Keratinocyte (primary cell): ENCODE measurements at regions not wholly inside any gene's neighbourhood (a gene's known extent, or its start where the extent isn't known, plus 50 kb on each side); places are given as distances from the start of the nearest gene placed in this dataset.

ENCODE experiments used
- DNase-seq: peaks from one replicate; pipeline ENCODE4 v3.0.0-alpha.2; 2011; ENCODE audit warnings: low read depth, missing footprints, low spot score
- FAIRE-seq: peaks from 2 replicates; lab custom pipeline; 2011; peaks lifted over from hg19 to GRCh38; lab: Jason Lieb, UNC
- H2AFZ ChIP-seq: 2 replicates; pipeline ENCODE4 v1.6.0; 2012; ENCODE audit warnings: low read length, control low read depth, inconsistent platforms; ENCODE audit not compliant: control insufficient read depth
- H3K27ac ChIP-seq: 2 replicates; pipeline ENCODE4 v1.5.1; 2011; ENCODE audit warnings: low read length; ENCODE audit not compliant: control insufficient read depth, insufficient read depth
- H3K27me3 ChIP-seq: 3 replicates; pipeline ENCODE4 v1.6.0; 2011; ENCODE audit warnings: low read length; ENCODE audit not compliant: control insufficient read depth, insufficient read depth; ENCODE audit errors: extremely low read depth
- H3K36me3 ChIP-seq, 2 experiments: 2 replicates in 1 of 2; 3 replicates in 1 of 2; pipeline ENCODE4 v1.5.1; 2011; ENCODE audit warnings: low read length in 2 of 2, mild to moderate bottlenecking in 1 of 2; ENCODE audit not compliant: control insufficient read depth in 2 of 2, insufficient read depth in 2 of 2; ENCODE audit errors: extremely low read depth in 1 of 2
- H3K4me1 ChIP-seq: 3 replicates; pipeline ENCODE4 v1.5.1; 2011; ENCODE audit warnings: low read length; ENCODE audit not compliant: control insufficient read depth, insufficient read depth; ENCODE audit errors: extremely low read depth
- H3K4me2 ChIP-seq: 3 replicates; pipeline ENCODE4 v1.6.0; 2011; ENCODE audit warnings: low read depth, low read length; ENCODE audit not compliant: control insufficient read depth, insufficient read depth; ENCODE audit errors: extremely low read depth
- H3K4me3 ChIP-seq, 3 experiments: fragments of 200-600 bp in 1 of 3; sonication (generic) in 1 of 3; 2 replicates in 2 of 3; 3 replicates in 1 of 3; pipeline ENCODE4 v1.5.1; 2011 to 2016; ENCODE audit warnings: low read length in 3 of 3, mild to moderate bottlenecking in 3 of 3, control low read depth in 2 of 3, inconsistent platforms in 1 of 3, low read depth in 1 of 3, mixed read lengths in 1 of 3, mixed run types in 1 of 3, moderate library complexity in 1 of 3; ENCODE audit not compliant: control insufficient read depth in 2 of 3, insufficient read depth in 2 of 3; ENCODE audit errors: extremely low read depth in 1 of 3
- H3K79me2 ChIP-seq: 2 replicates; pipeline ENCODE4 v1.6.0; 2012; ENCODE audit warnings: low read length; ENCODE audit not compliant: control insufficient read depth, insufficient read depth
- H3K9ac ChIP-seq: 3 replicates; pipeline ENCODE4 v1.6.0; 2011; ENCODE audit warnings: low read length; ENCODE audit not compliant: control insufficient read depth, insufficient read depth; ENCODE audit errors: extremely low read depth
- H3K9me1 ChIP-seq: 3 replicates; pipeline ENCODE4 v1.6.0; 2011; ENCODE audit warnings: low read length; ENCODE audit not compliant: control insufficient read depth, insufficient read depth; ENCODE audit errors: extremely low read depth
- H3K9me3 ChIP-seq: 2 replicates; pipeline ENCODE4 v1.5.1; 2012; ENCODE audit warnings: low read depth, low read length; ENCODE audit not compliant: control insufficient read depth
- H4K20me1 ChIP-seq: 3 replicates; pipeline ENCODE4 v1.6.0; 2011; ENCODE audit warnings: low read length; ENCODE audit not compliant: control insufficient read depth, insufficient read depth; ENCODE audit errors: extremely low read depth
- EZH2 ChIP-seq: IDR thresholded peaks from one replicate; pipeline ENCODE4 v1.6.1; 2012; ENCODE audit warnings: inconsistent platforms, mild to moderate bottlenecking, low read length, moderate library complexity
- dilution Hi-C: fragments of 300-500 bp; cut with MboI; formaldehyde crosslinking; loops from one replicate; pipeline ENCODE4 v1.7.0; 2020; ENCODE audit warnings: low sequenced_read_pairs; ENCODE audit not compliant: extremely low pct_ligation_motif_present
- TF ChIP-seq, protein P1 (sequence below), 3 experiments: IDR thresholded peaks in 1 of 3; conservative IDR thresholded peaks in 1 of 3; optimal IDR thresholded peaks in 1 of 3; 2 replicates in 2 of 3; 3 replicates in 1 of 3; pipeline versions ENCODE3 to v1.5.1; 2011; ENCODE audit warnings: low read length in 3 of 3, mild to moderate bottlenecking in 3 of 3, moderate library complexity in 2 of 3, control low read depth in 1 of 3, inconsistent platforms in 1 of 3; ENCODE audit not compliant: insufficient read depth in 2 of 3; ENCODE audit errors: extremely low read depth in 1 of 3

DNA sequence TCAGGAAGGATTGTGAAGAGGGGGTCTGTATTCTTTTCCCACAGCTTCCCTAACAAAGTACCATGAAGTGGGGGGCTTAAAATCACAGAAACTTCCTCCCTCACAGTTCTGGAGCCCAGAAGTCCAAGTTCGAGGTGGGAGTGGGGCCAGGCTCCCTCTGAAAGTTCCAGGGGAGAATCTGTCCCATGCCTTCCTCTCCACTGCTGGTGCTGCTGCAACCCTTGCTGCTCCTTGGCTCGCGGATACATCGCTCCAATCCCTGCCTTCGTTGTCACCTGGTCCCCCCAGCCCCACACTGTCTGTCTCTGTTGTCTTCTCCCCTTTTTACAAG, 134.1 kb downstream of the DDX1 start:
- Histone ChIP-seq H3K4me1 (peaks cover 4% of the 10 kb centered on the region), H3K4me2 (no peak overlapping the region), H3K79me2 (no peaks in the 10 kb centered on the region), H3K27me3 (peaks cover 24% of the 10 kb centered on the region), H2AFZ (no peak overlapping the region), H3K4me3 (no peak overlapping the region), H3K36me3 (no peaks in the 10 kb centered on the region), H3K27ac (no peak overlapping the region), H3K9ac (no peak overlapping the region), H3K9me3 (no peaks in the 10 kb centered on the region), H4K20me1 (no peaks in the 10 kb centered on the region), H3K9me1 (no peaks in the 10 kb centered on the region)
- DNase-seq (no peak), FAIRE-seq (no peak)
- dilution Hi-C loops = no loop called here
- TF ChIP-seq, protein P1, sequence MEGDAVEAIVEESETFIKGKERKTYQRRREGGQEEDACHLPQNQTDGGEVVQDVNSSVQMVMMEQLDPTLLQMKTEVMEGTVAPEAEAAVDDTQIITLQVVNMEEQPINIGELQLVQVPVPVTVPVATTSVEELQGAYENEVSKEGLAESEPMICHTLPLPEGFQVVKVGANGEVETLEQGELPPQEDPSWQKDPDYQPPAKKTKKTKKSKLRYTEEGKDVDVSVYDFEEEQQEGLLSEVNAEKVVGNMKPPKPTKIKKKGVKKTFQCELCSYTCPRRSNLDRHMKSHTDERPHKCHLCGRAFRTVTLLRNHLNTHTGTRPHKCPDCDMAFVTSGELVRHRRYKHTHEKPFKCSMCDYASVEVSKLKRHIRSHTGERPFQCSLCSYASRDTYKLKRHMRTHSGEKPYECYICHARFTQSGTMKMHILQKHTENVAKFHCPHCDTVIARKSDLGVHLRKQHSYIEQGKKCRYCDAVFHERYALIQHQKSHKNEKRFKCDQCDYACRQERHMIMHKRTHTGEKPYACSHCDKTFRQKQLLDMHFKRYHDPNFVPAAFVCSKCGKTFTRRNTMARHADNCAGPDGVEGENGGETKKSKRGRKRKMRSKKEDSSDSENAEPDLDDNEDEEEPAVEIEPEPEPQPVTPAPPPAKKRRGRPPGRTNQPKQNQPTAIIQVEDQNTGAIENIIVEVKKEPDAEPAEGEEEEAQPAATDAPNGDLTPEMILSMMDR (optimal IDR thresholded peaks at IDR 0.05 in 1 of 3, IDR thresholded peaks at IDR 0.05 in 1 of 3, conservative IDR thresholded peaks at IDR 0.05 in 1 of 3; ENCODE audit: extremely low read depth in 1 of 3, insufficient read depth in 2 of 3, low read length in 3 of 3) = no peak
- TF ChIP-seq EZH2 = no peak

DNA sequence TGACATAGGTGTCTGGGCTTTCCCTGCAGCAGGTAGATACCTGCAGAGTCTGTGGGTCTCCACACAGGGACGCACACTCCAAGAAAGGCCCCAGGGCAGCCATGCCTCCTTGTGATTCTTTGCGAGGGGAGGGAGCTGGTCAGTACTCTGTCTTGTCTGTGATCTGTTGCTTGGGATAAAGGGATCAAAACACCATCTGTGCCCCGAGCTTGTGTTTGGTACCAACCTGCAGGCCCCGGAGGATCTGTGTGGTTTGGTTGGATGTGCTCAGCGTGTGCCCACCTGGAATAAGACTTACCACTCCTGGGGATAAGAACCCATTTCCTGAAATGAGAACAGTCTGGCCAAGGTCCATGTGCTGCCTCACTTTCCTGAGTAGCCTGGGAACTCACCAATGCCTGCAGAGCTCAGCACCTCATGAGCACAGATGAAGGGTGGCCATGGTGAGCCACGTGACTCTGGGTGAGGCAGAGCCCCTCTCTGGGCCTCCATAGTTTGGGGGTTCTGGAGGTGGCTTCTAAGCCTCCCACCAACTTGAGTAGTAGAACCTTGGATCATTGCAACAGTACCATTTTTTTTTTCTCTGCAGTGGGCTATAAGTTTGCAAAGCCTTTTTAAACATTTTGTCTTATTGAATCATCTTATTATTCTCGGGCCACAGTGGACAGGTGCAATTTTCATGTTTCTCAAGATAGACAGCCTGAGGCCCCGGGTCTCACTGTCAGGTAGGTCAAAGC, 134.8 kb downstream of the DDX1 start:
- Histone ChIP-seq H3K4me3 (no peak overlapping the region), H3K36me3 (no peaks in the 10 kb centered on the region), H3K79me2 (no peaks in the 10 kb centered on the region), H3K27ac (no peak overlapping the region), H3K9me1 (no peaks in the 10 kb centered on the region), H4K20me1 (no peaks in the 10 kb centered on the region), H2AFZ (no peak overlapping the region), H3K9me3 (no peaks in the 10 kb centered on the region), H3K4me2 (no peak overlapping the region), H3K4me1 (peaks cover 4% of the 10 kb centered on the region), H3K9ac (no peak overlapping the region), H3K27me3 (peaks cover 30% of the 10 kb centered on the region)
- DNase-seq = no peak
- no peak for FAIRE-seq
- TF ChIP-seq, protein P1 (optimal IDR thresholded peaks at IDR 0.05 in 1 of 3, IDR thresholded peaks at IDR 0.05 in 1 of 3, conservative IDR thresholded peaks at IDR 0.05 in 1 of 3; ENCODE audit: extremely low read depth in 1 of 3, insufficient read depth in 2 of 3, low read length in 3 of 3) = no peak
- TF ChIP-seq EZH2 = no peak
- dilution Hi-C loops = no loop called here
